Stimulated activated CD4-positive, alpha-beta T cell treated with anti-CD3 and anti-CD28 coated beads, Interleukin-2, amount 100 ng/mL, for 24 hours (primary cell): ENCODE measurements at regions not wholly inside any gene's neighbourhood (a gene's known extent, or its start where the extent isn't known, plus 50 kb on each side); places are given as distances from the start of the nearest gene placed in this dataset.

ENCODE experiments used
- DNase-seq, 2 donors: peaks; one replicate each; pipeline ENCODE4 v3.0.0-alpha.2; 2020

- no peak for DNase-seq
These were observed 187.5 kb downstream of the AHR start for GRCh38 chr7:17485904-17486303.

- no peak for DNase-seq
These were observed 188.4 kb downstream of the AHR start for GRCh38 chr7:17486835-17487234.

- DNase-seq = no peak
These were observed 188.9 kb downstream of the AHR start for GRCh38 chr7:17487343-17487742.

- DNase-seq = no peak
These were observed 190.4 kb downstream of the AHR start for GRCh38 chr7:17488829-17489228.

- DNase-seq = no peak
These were observed 191.5 kb downstream of the AHR start for GRCh38 chr7:17489961-17490360.

GRCh38 chr7:17490825-17491224, 192.4 kb downstream of the AHR start:
- DNase-seq = no peak

GRCh38 chr7:17492437-17492836, 194.0 kb downstream of the AHR start:
- DNase-seq = no peak

- DNase-seq = no peak
These were observed 195.0 kb downstream of the AHR start for GRCh38 chr7:17493446-17493845.

GRCh38 chr7:17495655-17496394, 197.4 kb downstream of the AHR start:
- no peak for DNase-seq

- DNase-seq = no peak
These were observed 198.7 kb downstream of the AHR start for GRCh38 chr7:17497136-17497535.

GRCh38 chr7:17497549-17498167, 199.2 kb downstream of the AHR start:
- no peak for DNase-seq

- no peak for DNase-seq
These were observed 199.8 kb downstream of the AHR start for GRCh38 chr7:17498230-17498629.

GRCh38 chr7:17500736-17501135, 202.3 kb downstream of the AHR start:
- DNase-seq = no peak

GRCh38 chr7:17501441-17502212, 203.2 kb downstream of the AHR start:
- DNase-seq = no peak

GRCh38 chr7:17502213-17503060, 204.0 kb downstream of the AHR start:
- no peak for DNase-seq

GRCh38 chr7:17506095-17506494, 207.6 kb downstream of the AHR start:
- DNase-seq = no peak

GRCh38 chr7:17506596-17506995, 208.1 kb downstream of the AHR start:
- no peak for DNase-seq

- DNase-seq = no peak
These were observed 209.3 kb downstream of the AHR start for GRCh38 chr7:17507717-17508116.

GRCh38 chr7:17512181-17512675, 213.8 kb downstream of the AHR start:
- no peak for DNase-seq

- DNase-seq = no peak
These were observed 218.3 kb downstream of the AHR start for GRCh38 chr7:17516771-17517170.

- DNase-seq = no peak
These were observed 222.5 kb downstream of the AHR start for GRCh38 chr7:17520941-17521340.

GRCh38 chr7:17521437-17521836, 223.0 kb downstream of the AHR start:
- DNase-seq = no peak
